Uterus (tissue), 2 donors: ENCODE measurements at regions not wholly inside any gene's neighbourhood (a gene's known extent, or its start where the extent isn't known, plus 50 kb on each side); places are given as distances from the start of the nearest gene placed in this dataset.

Experiments
- CTCF ChIP-seq, 4 experiments: fragments of 200-600 bp in 2 of 4; fragments of 450-650 bp in 2 of 4; sonication (generic) in 2 of 4; IDR thresholded peaks; one replicate each; pipeline ENCODE4 v1.5.1; 2016 to 2019; ENCODE audit warnings: antibody characterized with exemption in 4 of 4, mild to moderate bottlenecking in 2 of 4, moderate library complexity in 1 of 4
- POLR2A ChIP-seq, 2 donors: fragments of 450-650 bp; IDR thresholded peaks; one replicate each; pipeline ENCODE4 v1.6.1; 2016; ENCODE audit warnings: antibody characterized with exemption in 2 of 2, mild to moderate bottlenecking in 1 of 2, moderate library complexity in 1 of 2

GRCh38 chr17:52823155-52823554 lies 664.6 kb upstream of the CA10 start:
- TF ChIP-seq CTCF (IDR thresholded peaks at IDR 0.05) (no peak), POLR2A (IDR thresholded peaks at IDR 0.05) (no peak)
